Vagina (tissue), 2 donors: ENCODE measurements at regions not wholly inside any gene's neighbourhood (a gene's known extent, or its start where the extent isn't known, plus 50 kb on each side); places are given as distances from the start of the nearest gene placed in this dataset.

Experiments
- DNase-seq, 2 donors: peaks; one replicate each; pipeline ENCODE4 v3.0.0-alpha.2; 2017; ENCODE audit errors: extremely low spot score in 2 of 2
- H3K27ac ChIP-seq: fragments of 200-600 bp; sonication (generic); one replicate; pipeline ENCODE4 v1.5.1; 2019
- H3K27me3 ChIP-seq: fragments of 200-600 bp; sonication (generic); one replicate; pipeline ENCODE4 v1.5.1; 2019
- H3K36me3 ChIP-seq, 2 donors: fragments of 200-600 bp; sonication (generic); one replicate each; pipeline ENCODE4 v1.5.1; 2017 to 2019
- H3K4me1 ChIP-seq: fragments of 200-600 bp; sonication (generic); one replicate; pipeline ENCODE4 v1.5.1; 2019
- H3K4me3 ChIP-seq, 2 donors: fragments of 200-600 bp; sonication (generic); 1 replicate in 1 of 2; 2 replicates in 1 of 2; pipeline ENCODE4 v1.5.1; 2016 to 2019
- H3K9me3 ChIP-seq: fragments of 200-600 bp; sonication (generic); one replicate; pipeline ENCODE4 v1.5.1; 2019
- CTCF ChIP-seq, 3 experiments: fragments of 450-650 bp in 2 of 3; fragments of 200-600 bp in 1 of 3; sonication (generic) in 1 of 3; IDR thresholded peaks; one replicate each; pipeline ENCODE4 v1.5.1; 2017 to 2019; ENCODE audit warnings: antibody characterized with exemption in 3 of 3, mild to moderate bottlenecking in 2 of 3, moderate library complexity in 2 of 3
- POLR2A ChIP-seq, 2 donors: fragments of 450-650 bp; IDR thresholded peaks; one replicate each; pipeline ENCODE4 v1.6.1; 2017; ENCODE audit warnings: antibody characterized with exemption in 2 of 2, mild to moderate bottlenecking in 2 of 2, moderate library complexity in 2 of 2
- POLR2AphosphoS5 ChIP-seq, 2 donors: sonication (generic); formaldehyde crosslinking; IDR thresholded peaks; one replicate each; pipeline ENCODE4 v1.9.0; 2017; ENCODE audit warnings: antibody characterized with exemption in 2 of 2, mild to moderate bottlenecking in 2 of 2, low read depth in 1 of 2; ENCODE audit not compliant: insufficient read depth in 1 of 2
- intact Hi-C: fragments of 100-400 bp; cut with DNase I; formaldehyde crosslinking; loops from one replicate; pipeline ENCODE4 v1.15.1; 2023

DNA sequence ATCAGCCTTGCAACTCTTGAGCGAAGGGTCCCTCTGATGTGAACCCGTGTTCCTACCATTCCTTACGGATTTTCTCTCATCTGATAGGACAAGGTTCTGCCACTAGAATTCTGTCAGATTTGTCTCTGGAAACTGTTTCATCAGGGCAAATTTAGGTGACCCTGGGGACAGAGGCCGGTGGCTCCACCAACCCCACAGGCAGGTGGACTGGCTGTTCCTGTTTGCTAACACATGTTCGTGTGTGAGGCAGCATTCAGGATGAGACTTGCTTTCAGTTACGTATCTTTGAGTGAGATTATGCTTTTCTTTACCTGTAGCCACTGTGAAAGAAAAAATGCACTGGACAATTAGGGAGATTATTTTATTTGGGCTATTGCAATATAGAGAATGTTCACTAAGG is 449.9 kb downstream of the INHBA start:
- DNase-seq = no peak
- intact Hi-C loops = no loop called here
- TF ChIP-seq CTCF (IDR thresholded peaks at IDR 0.05) (no peak), POLR2A (IDR thresholded peaks at IDR 0.05) (no peak), POLR2AphosphoS5 (IDR thresholded peaks at IDR 0.05; ENCODE audit: insufficient read depth in 1 of 2, low read depth in 1 of 2) (no peak)

GRCh38 chr7:41252551-41252950 is 450.3 kb downstream of the INHBA start:
- H3K9me3 ChIP-seq = no peaks in the 10 kb centered on the region

More for the DNA sequence above, 449.9 kb downstream of the INHBA start:
- no peaks in the 10 kb centered on the region for H3K36me3 ChIP-seq
- no peaks in the 10 kb centered on the region for H3K27me3 ChIP-seq
- H3K27ac ChIP-seq = no peak overlapping the region
- H3K4me3 ChIP-seq = no peak overlapping the region
- no peaks in the 10 kb centered on the region for H3K9me3 ChIP-seq
- no peaks in the 10 kb centered on the region for H3K4me1 ChIP-seq

DNA sequence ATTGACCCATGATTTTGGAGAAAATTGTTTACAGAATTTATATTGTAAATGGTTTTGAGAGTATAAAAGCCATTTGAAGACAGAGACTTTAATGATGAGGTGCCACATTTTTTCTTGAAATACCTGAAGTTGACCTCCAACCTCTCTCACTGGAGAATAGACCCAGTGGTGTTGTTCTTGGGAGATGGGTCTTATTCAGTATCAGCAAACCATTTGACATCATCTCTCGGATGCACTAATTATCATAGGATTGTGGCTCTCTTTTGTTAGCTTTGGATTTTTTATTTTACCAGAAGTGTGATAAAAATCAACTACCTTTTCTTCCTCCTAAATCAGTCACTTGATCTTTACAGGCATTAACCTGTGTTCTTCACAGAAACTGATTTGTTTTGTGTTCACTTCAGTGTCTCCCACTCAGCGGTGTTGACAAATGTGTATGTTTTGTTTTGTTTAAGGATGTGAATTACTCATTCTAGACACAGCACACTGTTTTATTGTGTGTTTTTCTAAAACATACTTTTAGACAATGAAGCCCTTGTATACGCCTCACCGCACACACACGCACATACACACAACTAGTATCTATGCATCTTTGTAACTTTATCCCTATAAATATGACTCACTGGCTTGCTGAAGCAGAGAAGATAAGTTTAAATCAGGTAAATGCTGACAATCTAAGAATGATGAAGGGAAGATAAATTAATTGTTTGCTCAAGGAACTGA is 455.6 kb downstream of the INHBA start:
- Histone ChIP-seq H3K4me1 (no peaks in the 10 kb centered on the region), H3K4me3 (no peak overlapping the region), H3K36me3 (no peaks in the 10 kb centered on the region), H3K27me3 (no peaks in the 10 kb centered on the region), H3K27ac (no peak overlapping the region), H3K9me3 (no peaks in the 10 kb centered on the region)
- DNase-seq = no peak
- TF ChIP-seq POLR2A (IDR thresholded peaks at IDR 0.05) (no peak), POLR2AphosphoS5 (IDR thresholded peaks at IDR 0.05; ENCODE audit: insufficient read depth in 1 of 2, low read depth in 1 of 2) (no peak), CTCF (IDR thresholded peaks at IDR 0.05) (no peak)
- intact Hi-C loops = no loop called here

More at GRCh38 chr7:41252551-41252950, 450.3 kb downstream of the INHBA start:
- H3K4me3 ChIP-seq = no peak overlapping the region
- TF ChIP-seq POLR2A (IDR thresholded peaks at IDR 0.05) (no peak), CTCF (IDR thresholded peaks at IDR 0.05) (no peak), POLR2AphosphoS5 (IDR thresholded peaks at IDR 0.05; ENCODE audit: insufficient read depth in 1 of 2, low read depth in 1 of 2) (no peak)
- intact Hi-C loops = no loop called here
- no peak for DNase-seq
- H3K27me3 ChIP-seq = no peaks in the 10 kb centered on the region
- no peak overlapping the region for H3K27ac ChIP-seq
- no peaks in the 10 kb centered on the region for H3K36me3 ChIP-seq
- no peaks in the 10 kb centered on the region for H3K4me1 ChIP-seq

- intact Hi-C loops = no loop called here
- Histone ChIP-seq H3K36me3 (no peaks in the 10 kb centered on the region), H3K9me3 (no peaks in the 10 kb centered on the region), H3K4me1 (no peaks in the 10 kb centered on the region), H3K4me3 (no peak overlapping the region), H3K27ac (no peak overlapping the region), H3K27me3 (no peaks in the 10 kb centered on the region)
- TF ChIP-seq POLR2AphosphoS5 (IDR thresholded peaks at IDR 0.05; ENCODE audit: insufficient read depth in 1 of 2, low read depth in 1 of 2) = no peak
- no peak for TF ChIP-seq POLR2A (IDR thresholded peaks at IDR 0.05)
- no peak for TF ChIP-seq CTCF (IDR thresholded peaks at IDR 0.05)
- DNase-seq = no peak
These were observed 457.0 kb downstream of the INHBA start for GRCh38 chr7:41245916-41246315.

DNA sequence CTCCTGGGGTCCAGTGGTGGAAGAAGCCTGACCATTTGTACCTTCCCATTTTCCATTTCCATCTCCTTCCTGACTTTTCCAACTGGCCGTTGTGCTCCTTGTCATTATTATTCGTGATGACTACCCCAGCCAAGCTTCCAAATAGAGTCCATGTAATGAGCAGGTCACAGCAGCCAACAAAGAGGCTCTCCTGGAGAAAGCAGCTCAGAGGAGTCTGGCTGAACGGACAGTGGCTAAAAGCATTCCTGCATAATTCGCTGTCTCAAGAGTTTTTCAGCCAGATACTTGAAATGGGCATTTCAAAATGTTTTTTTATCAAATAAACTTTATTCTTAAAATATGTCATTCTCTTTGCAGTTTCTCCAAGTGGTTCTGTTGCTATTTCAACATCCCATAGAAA is 458.6 kb downstream of the INHBA start:
- H3K9me3 ChIP-seq = no peaks in the 10 kb centered on the region
- no peak overlapping the region for H3K27ac ChIP-seq
- H3K4me3 ChIP-seq = no peak overlapping the region
- no peaks in the 10 kb centered on the region for H3K4me1 ChIP-seq
- no peaks in the 10 kb centered on the region for H3K27me3 ChIP-seq
- intact Hi-C loops = no loop called here
- TF ChIP-seq POLR2AphosphoS5 (IDR thresholded peaks at IDR 0.05; ENCODE audit: insufficient read depth in 1 of 2, low read depth in 1 of 2) = no peak
- no peaks in the 10 kb centered on the region for H3K36me3 ChIP-seq
- DNase-seq = no peak
